ENCODE measurements at regions not wholly inside any gene's neighbourhood (a gene's known extent, or its start where the extent isn't known, plus 50 kb on each side); places are given as distances from the start of the nearest gene placed in this dataset.
A peak's percentile ranks its signal among the peaks of the same experiment; 100 is the strongest.

GRCh38 chrX:150085881-150086280 lies 147.6 kb upstream of the EOLA2 start:
- H3F3A ChIP-seq (replicated peaks; ENCODE audit: insufficient read depth), result peaks cover 26% of the 10 kb centered on the region
- H3K79me2 ChIP-seq (ENCODE audit: insufficient read depth), result no peaks in the 10 kb centered on the region
- H3K27me3 ChIP-seq (ENCODE audit: insufficient read depth), result no peaks in the 10 kb centered on the region
- TF ChIP-seq SIN3A (IDR thresholded peaks at IDR 0.05; ENCODE audit: borderline replicate concordance, low read depth, low read length), result no peak
- no peak for TF ChIP-seq IRF3 (IDR thresholded peaks at IDR 0.05; ENCODE audit: low read depth, low read length)
- TF ChIP-seq MXI1 (IDR thresholded peaks at IDR 0.05; ENCODE audit: low read depth, low read length), result no peak
- TF ChIP-seq RFX5 (IDR thresholded peaks at IDR 0.05; ENCODE audit: low read length), result no peak
- no peak for TF ChIP-seq POLR2AphosphoS5 (IDR thresholded peaks at IDR 0.05; ENCODE audit: low read depth, low read length)
- TF ChIP-seq TAF1 (IDR thresholded peaks at IDR 0.05; ENCODE audit: borderline replicate concordance, low read depth, low read length), result no peak
- TF ChIP-seq PBX3 (IDR thresholded peaks at IDR 0.05), result no peak
- no peak for TF ChIP-seq ELF1 (IDR thresholded peaks at IDR 0.05)
- no peak for TF ChIP-seq YY1 (IDR thresholded peaks at IDR 0.05; ENCODE audit: low read depth)
- TF ChIP-seq RXRA (IDR thresholded peaks at IDR 0.05; ENCODE audit: borderline replicate concordance, low read depth), result no peak
- peak; percentile 30; the same call in 1 of the 2 replicates for TF ChIP-seq FOSL2 (IDR thresholded peaks at IDR 0.05; ENCODE audit: borderline replicate concordance, low read depth)
- TF ChIP-seq EP300 (IDR thresholded peaks at IDR 0.05; ENCODE audit: borderline replicate concordance in 1 of 2, low read depth in 1 of 2, low read length in 1 of 2), result no peak
- no peak for TF ChIP-seq FOXM1 (IDR thresholded peaks at IDR 0.05; ENCODE audit: low read depth)
- TF ChIP-seq REST (IDR thresholded peaks at IDR 0.05; ENCODE audit: low read depth, low read length), result no peak
- no peak for TF ChIP-seq EZH2phosphoT487 (IDR thresholded peaks at IDR 0.05; ENCODE audit: borderline replicate concordance, low read depth)
- TF ChIP-seq CTCF (IDR thresholded peaks at IDR 0.05), result peak; percentile 11; the same call in 1 of the 2 replicates
- no peak for TF ChIP-seq USF2 (IDR thresholded peaks at IDR 0.05; ENCODE audit: borderline replicate concordance, low read depth, low read length)
- TF ChIP-seq GABPA (IDR thresholded peaks at IDR 0.05; ENCODE audit: low read depth), result no peak
- TF ChIP-seq TCF12 (IDR thresholded peaks at IDR 0.05), result 0 out of 2 replicates have a peak, but pooled peaks have one; percentile 15
- DNase-seq, result no peak
- POLR2A ChIA-PET, result no interaction called here
- CTCF ChIA-PET, result interaction anchor here (1.0 to 1.4 kb wide), 2 partner anchors 123 to 278 kb away, joined by 3 read pairs; partner anchors contain the start of gene MAMLD1
- no peaks in the 10 kb centered on the region for H4K20me1 ChIP-seq (ENCODE audit: insufficient read depth)
- peaks cover 6 to 13% of the 10 kb centered on the region in 2 experiments for H3K4me1 ChIP-seq (ENCODE audit: control insufficient read depth in 1 of 2, insufficient read depth in 2 of 2, low read depth in 1 of 2, low read length in 1 of 2)
- no peaks in the 10 kb centered on the region for H3K36me3 ChIP-seq (replicated peaks in 1 of 2; ENCODE audit: control insufficient read depth in 1 of 2, insufficient read depth in 2 of 2, low read length in 1 of 2)
- peak overlapping the region; percentile 53; the same call in 1 of the 2 replicates for H2AFZ ChIP-seq (ENCODE audit: low read depth)
- H3K27ac ChIP-seq (ENCODE audit: low read depth in 2 of 2, low read length in 1 of 2), result peak overlapping the region; percentile 55 to 78; a peak in 3 of 4 replicates
- no peak overlapping the region for H3K4me3 ChIP-seq (ENCODE audit: low read depth in 2 of 2, low read length in 1 of 2)
- peak overlapping the region; percentile 15; the same call in 1 of the 2 replicates for H3K9ac ChIP-seq
- WGBS (ENCODE audit: low lambda C conversion rate), result 5% methylated on average over 1 of the region's 1 CpG
- no peaks in the 10 kb centered on the region for H3K9me2 ChIP-seq
- no peaks in the 10 kb centered on the region for H3K9me3 ChIP-seq
- H3K4me2 ChIP-seq, result peak overlapping the region; percentile 61; the same call in 1 of the 2 replicates
